HG03025 (cell line): ENCODE measurements at regions not wholly inside any gene's neighbourhood (a gene's known extent, or its start where the extent isn't known, plus 50 kb on each side); places are given as distances from the start of the nearest gene placed in this dataset.
"Not testable (repeated sequence)": the region's sequence is repeated elsewhere in the genome, so short reads cannot be mapped to it uniquely, and the experiment has no call there.

Experiments used
- ATAC-seq: cut with Tn5 transposase; IDR thresholded peaks from one replicate; pipeline ENCODE4 v1.9.1; 2021; ENCODE audit warnings: mild to moderate bottlenecking, moderate library complexity; ENCODE audit not compliant: unreplicated experiment, low FRiP score

GRCh38 chr18:38539371-38539770, 973.8 kb upstream of the CELF4 start:
- no peak for ATAC-seq

- ATAC-seq: no peak
These were observed 968.5 kb upstream of the CELF4 start for GRCh38 chr18:38534073-38534472.

DNA sequence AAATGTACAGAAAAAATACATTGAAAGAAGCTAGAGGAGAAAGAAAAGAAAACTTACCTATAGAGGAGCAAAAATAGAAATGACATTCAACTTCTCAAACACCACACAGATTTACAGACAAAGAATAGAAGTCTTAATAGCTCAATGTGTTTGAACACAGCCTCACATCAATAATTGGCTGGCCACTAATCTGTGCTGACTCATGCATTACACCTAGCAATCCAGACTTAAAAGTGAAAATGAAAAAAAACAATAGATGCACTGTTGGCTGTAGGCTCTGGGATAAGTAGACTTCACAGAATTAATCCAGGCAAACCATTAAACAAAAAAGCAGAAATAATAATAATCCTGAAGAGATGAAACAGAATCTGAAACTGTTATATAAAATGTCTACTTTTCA, 961.3 kb upstream of the CELF4 start:
- ATAC-seq: no peak

DNA sequence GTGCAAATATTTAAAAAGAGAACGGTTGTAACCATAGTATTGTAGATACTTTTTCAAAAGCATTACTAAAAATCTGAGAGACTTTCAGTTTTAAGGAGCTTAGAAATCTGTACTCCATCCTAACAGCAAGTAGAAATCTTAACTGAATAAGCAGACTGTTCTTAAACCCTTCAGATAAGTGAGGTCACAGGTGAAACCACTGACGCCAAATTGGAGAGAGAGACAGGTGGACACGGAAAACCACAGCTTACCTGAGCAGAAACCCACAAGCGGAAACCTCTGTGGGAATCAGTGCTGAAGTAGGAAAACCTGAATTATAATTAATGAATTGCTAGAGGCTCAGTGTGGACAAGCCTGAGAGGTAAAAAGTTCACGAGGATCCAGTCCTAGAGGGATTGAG, 959.4 kb upstream of the CELF4 start:
- no peak for ATAC-seq

DNA sequence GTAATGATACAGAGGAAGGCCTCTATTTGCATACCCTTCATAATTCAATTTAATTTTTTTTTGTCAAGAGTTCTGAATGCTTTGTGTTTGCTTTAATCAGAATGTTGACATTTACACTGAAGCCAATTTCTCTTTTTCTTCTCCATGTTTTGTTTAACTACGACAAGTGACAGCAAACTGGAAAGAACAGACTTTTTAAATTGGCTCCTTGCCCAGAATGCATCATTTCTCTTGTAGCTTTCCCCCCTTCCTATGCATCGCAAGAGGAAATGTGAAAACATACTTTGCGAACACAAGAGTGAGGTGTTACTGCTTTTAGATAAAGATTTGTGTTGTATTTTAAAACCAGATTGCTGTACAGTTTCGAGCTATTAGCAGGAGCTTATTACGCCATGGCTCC, 955.2 kb upstream of the CELF4 start:
- no peak for ATAC-seq

DNA sequence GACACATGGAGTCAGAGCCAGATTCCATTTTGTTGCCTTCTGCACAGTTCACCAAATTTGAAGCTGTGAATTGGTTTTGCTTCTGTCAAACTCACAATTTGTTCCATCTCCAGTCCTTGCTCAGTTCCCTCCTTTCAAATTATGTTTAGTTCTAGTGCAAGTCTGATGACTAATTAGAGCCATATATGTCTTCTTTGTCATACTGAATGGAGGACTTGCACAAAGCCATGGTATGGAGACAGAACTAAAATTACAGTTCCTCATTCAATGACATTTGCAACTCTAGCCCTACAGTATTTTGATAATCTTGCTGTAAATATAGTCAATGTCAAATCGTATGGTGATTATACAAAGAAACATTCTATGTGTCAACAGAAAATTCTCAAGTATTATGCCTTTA, 936.9 kb upstream of the CELF4 start:
- no peak for ATAC-seq

DNA sequence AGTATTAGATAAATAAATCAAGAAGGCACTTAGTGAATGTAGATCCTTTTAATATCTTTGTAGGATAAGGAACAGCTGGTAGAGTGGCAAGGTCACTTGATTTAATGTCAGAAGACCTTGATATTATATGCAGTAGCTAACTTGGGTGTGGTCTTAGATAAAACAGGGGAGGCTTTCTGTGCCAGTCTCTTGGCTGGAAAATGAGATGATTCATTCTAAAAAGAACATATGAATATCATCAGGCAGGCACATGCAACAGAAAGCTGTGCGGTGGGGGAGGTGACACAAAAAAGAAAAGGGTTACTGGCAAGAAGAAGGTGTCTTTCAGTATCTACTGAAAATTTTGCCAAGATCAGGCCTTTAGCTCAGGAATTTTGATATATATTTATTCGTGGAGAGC, 931.7 kb upstream of the CELF4 start:
- ATAC-seq: no peak

GRCh38 chr18:38496222-38496793, 930.7 kb upstream of the CELF4 start:
- ATAC-seq: no peak

- no peak for ATAC-seq
These were observed 928.5 kb upstream of the CELF4 start for GRCh38 chr18:38494065-38494464.

- ATAC-seq: no peak
These were observed 925.6 kb upstream of the CELF4 start for GRCh38 chr18:38491195-38491594.

DNA sequence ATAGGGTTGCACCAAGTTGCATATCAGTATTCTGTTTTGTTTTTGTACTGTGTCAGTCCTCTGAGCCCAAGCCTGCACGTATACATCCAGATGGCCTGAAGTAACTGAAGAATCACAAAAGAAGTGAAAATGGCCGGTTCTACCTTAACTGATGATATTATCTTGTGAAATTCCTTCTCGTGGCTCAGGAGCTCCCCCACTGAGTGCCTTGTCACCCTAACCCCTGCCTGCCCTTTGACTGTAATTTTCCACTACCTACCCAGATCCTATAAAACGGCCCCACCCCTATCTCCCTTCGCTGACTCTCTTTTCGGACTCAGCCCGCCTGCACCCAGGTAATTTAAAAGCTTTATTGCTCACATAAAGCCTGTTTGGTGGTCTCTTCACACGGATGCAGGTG, 924.1 kb upstream of the CELF4 start:
- not testable (repeated sequence) for ATAC-seq

GRCh38 chr18:38487521-38487920, 921.9 kb upstream of the CELF4 start:
- ATAC-seq: no peak

DNA sequence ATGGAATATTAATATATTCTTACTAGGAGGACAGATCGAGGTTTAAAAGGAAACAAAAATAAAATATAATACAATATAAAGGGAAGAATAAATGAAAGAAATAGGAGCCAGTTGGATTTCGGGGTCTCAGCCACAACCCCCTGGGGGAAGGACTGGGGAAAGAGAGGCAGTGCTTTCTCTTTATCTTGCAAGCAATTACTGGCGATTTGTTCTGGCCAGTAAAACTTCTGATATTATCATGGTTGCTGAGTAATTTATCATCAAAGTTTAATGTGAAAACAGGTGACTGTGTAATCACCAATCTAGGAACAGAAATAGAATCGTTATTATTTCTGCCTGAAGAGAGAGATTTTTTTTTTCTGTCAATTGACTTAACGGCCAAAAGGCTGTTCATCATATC, 917.7 kb upstream of the CELF4 start:
- ATAC-seq: no peak

GRCh38 chr18:38481576-38481975, 916.0 kb upstream of the CELF4 start:
- no peak for ATAC-seq

DNA sequence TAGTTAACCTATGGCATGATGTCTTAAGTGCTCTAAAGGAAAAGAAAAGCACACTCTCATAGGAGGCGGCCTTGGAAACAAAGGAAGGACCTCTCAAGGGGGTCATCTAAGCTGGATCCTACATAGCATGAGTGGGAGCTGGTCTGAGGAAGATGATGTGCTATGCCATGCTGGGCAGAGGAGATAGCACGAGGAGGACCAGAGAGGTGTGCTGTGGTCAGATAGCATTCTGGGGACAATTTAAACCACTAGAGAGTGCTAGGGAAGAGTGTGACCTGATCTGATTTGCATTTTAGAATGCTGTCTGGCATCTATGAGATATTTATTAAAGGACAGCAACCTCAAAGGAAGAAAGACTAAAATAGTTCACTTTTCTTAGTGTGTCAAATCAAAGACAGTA, 910.1 kb upstream of the CELF4 start:
- no peak for ATAC-seq

DNA sequence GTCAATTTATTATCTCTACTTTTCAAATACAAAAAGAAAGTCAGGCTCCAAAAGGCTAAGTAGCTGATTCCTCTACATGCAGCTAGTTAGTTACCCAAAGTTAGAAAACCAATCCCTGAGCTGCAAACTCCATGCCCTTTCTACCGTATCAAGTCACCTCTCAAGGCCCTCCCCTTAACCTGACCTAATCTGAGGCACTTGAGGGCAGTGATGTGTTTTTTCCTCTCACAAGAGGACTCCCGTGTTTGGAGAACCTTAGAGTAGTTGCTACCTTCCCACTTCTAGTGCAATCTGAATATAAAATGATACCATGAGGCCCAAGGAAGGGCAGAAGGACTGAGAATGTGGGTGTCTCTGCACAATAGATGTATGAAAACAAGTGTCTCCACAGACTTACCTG, 907.9 kb upstream of the CELF4 start:
- ATAC-seq: no peak

DNA sequence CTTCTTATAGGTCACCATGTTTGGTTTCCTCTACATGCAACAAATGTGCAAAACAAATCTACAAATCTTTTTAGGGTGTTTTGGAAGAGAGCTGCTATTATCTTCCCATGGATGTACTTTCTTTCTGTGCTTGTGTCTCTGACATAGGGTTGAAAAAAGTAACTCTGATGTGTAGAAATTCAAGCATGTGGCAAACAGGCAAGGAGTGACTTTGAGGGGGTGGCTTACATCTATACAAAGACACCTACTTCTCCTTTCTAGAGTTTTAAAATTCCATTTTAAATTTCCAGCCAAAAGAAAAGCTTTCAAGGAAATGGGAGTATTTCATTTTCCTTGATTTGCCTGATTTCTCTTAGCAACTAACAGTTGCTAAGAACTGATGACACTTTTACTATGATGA, 904.8 kb upstream of the CELF4 start:
- no peak for ATAC-seq

DNA sequence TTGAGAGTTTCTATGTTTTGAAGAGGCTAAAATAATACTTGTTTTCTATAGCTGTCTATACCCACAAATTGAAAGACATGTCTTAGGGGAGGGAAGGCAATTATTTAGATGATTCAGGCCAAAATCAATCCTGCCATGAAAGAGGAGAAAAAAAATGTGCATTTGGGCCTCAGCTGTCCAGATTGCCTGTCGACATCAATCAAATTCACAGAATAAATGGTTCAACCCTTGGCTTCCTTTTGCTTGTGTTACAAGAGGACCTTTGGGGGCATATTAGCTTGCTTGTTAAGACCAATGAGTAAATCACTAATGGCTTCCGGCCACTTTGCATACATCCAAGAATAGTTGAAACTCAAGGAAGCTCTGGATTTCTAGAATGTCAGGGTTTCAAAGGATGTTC, 900.8 kb upstream of the CELF4 start:
- no peak for ATAC-seq

- no peak for ATAC-seq
These were observed 898.4 kb upstream of the CELF4 start for GRCh38 chr18:38464024-38464423.

- no peak for ATAC-seq
These were observed 895.1 kb upstream of the CELF4 start for GRCh38 chr18:38460657-38461056.

- ATAC-seq: no peak
These were observed 893.8 kb upstream of the CELF4 start for GRCh38 chr18:38459131-38459994.

- ATAC-seq: no peak
These were observed 893.1 kb upstream of the CELF4 start for GRCh38 chr18:38458698-38459097.
